HG02678 (cell line): ENCODE measurements at regions not wholly inside any gene's neighbourhood (a gene's known extent, or its start where the extent isn't known, plus 50 kb on each side); places are given as distances from the start of the nearest gene placed in this dataset.

Source experiments
- ATAC-seq: cut with Tn5 transposase; IDR thresholded peaks from one replicate; pipeline ENCODE4 v1.9.1; 2021; ENCODE audit warnings: mild to moderate bottlenecking, moderate library complexity; ENCODE audit not compliant: unreplicated experiment

DNA sequence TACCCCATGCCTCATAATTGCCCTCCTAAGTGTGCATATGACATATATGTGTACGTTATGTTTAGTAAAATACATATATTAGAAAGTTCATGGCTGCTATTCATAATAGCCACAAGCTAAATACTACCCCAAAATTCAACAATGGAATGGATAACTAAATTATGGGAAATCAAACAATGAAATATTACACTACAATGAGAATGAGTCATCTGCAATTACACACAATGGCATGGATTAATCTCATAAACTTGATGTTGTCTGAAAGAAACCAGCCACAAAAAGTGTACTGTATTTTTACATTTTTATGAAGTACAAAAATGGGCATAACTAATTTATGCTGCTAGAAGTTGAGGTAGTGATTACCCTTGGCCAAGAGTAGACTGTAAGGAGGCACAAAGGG, 477.0 kb downstream of the HAO1 start:
- no peak for ATAC-seq

DNA sequence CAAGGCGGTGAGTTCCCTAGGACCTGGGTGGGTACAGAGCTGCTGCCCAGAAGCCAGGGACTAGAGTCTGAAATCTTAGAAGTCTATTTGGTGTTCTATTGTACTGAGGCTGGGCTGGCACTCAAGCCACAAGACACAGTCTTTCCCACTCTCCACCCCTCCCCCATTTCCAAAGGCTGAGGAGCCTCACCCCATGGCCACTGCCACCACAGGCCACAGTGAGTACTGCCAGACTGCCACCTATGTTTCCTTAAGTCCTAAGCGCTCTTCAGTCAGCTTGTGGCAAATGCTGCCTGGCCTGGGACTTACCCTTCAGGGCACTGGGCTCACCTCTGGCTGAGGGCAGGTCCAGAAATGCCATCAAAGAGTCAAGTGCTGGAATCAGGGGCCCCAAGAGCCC, 469.3 kb downstream of the HAO1 start:
- no peak for ATAC-seq

DNA sequence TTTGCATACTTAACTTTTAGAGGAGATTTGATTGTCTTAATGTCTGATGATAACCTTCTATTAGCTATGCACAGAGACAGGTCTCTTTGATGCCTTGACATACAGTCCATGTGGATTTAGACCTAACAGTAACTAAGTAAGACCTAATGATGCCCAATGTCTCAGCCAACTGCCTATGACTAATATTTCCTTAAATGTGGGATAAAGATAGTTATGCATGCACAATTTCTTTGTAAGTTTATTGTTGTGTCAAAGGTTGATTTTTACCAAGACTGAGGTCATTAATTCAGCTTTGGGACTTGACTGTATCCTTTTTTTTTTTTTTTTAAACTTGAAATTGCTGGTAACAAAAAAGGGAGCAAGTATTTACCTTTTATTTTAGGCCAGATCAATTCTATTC, 450.0 kb downstream of the HAO1 start:
- no peak for ATAC-seq

DNA sequence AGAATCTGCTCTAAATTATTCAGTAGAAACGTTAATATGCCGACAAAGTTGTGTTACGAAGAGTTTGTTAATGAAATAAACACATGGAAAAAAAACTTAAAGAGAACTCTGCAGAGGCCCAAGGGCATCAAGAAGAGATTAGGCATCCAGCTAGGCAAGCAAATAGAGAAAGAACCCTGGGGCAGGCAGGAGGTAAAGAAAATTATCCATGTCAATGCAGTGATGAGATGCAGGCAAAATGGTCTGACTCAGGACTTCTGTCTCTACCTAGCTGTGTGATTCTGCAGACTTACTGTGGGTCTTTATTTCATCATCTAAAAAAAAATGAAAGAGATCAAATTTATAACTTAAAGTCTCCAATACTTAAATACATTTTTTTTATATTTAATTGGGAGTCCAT, 448.0 kb downstream of the HAO1 start:
- no peak for ATAC-seq

DNA sequence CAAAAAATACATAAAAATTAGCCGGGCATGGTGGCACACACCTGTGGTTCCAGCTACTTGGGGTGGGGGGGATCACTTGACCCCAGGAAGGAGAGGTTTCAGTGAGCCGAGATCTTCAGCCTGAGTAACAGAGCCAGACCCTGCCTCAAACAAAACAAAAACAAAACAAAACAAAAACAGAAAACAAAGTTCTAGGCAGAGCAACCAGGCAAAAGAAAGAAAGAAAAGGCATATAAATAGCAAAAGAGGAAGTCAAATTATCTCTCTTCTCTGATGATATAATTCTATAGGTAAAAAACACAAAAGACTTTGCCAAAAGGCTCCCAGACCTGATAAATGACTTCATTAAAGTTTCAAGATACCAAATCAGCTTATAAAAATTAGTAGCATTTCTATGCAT, 446.9 kb downstream of the HAO1 start:
- no peak for ATAC-seq

DNA sequence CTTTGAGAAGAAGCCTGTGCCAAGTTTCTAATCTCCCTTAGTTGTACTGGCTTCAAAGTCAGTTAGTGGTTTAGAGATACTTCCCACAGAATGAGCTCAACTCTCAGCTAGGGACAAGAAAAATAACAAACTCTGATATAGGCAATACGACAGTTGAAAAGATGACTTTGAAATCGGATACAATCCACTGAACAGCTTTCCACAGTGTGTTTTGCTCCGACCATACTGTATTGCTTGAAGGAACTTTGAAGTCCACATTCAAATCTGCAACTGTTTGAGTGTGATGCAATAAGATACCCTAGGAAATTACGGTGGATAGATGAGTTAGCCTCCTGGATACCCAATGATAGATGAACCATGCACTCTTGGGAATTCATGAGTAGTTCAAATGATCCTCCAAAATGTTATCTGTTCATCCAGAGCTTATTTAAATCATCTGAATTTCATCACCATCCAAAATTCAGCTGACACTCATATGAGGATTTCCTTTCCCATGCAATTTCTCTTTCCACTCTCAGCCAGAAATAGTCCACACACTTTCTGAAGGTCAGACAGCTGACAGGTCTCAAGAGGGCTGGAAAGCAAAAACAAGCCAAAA, 443.8 kb downstream of the HAO1 start:
- ATAC-seq, result no peak

DNA sequence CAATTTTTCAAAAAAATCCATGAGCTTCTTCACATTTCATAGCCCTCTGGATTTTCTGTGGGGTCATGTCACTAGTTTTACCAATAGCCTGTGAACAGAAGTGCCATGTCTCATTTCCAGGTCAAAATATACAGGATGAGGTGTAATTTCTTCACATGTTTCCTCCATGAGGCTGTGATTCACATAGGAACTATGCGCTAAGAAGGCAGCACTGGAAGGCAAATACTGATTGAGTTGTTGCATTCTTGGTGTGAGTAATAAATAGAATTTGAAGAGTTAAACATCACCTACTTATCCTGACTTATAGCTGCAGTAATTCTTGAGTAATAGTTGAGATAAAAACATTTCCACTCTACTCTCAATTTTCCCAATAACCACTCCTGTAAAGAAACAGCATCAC, 442.3 kb downstream of the HAO1 start:
- ATAC-seq, result no peak

DNA sequence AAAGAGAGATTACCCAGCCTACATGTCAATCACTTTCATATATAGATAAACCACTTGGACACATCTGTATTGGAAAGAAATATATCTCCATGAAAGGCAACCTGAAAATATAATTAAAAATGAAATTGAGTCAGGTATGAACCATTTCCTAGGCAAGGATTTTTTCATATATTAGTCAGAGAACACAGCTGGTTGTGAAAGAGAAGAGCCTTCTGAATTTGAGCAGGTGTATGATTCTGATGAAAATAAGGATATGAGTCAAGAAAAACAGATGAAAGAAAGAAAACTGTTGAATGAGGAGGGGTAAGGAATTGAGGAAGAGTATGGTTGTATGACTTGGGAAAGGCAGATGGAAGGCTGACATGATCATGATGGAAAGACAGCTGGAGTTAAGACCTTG, 441.1 kb downstream of the HAO1 start:
- no peak for ATAC-seq

DNA sequence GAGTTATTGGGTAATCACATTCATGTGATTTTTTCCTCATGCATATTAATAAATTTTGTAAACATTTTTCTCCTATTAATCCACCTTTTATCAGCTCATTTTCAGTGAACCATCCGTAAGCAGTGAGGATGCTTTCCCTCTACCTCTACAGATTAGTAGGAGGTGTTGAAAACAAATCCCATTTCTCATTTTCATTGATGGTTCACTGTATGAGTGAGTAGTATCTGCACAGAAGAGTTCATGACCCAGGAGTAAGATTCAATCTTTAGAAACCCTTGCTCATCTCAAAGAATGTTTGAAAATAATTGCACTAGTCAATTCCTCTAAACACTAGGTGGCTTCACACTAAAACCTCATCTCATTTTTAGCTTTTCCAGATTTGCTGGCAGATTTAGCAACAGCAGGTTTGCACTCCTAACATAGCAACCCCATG, 440.0 kb downstream of the HAO1 start:
- no peak for ATAC-seq

DNA sequence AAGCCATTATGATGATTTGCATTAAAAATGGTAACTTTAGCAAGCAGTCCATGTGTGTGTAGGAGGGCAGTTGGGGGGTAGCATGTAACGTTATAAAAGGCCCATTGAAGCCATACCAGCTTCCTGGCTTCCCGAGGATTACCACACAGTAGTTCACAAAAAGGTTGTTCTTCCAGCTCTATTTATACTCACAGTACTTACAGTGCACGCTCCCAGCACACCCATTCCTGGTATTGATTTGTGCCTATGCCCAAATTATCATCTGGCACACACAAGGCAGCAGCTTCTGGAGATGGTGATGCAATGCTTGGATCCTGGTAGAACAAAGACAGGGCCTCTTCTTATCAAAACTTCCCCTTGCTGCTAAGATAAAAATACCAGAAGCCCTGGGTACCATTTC, 436.8 kb downstream of the HAO1 start:
- no peak for ATAC-seq

DNA sequence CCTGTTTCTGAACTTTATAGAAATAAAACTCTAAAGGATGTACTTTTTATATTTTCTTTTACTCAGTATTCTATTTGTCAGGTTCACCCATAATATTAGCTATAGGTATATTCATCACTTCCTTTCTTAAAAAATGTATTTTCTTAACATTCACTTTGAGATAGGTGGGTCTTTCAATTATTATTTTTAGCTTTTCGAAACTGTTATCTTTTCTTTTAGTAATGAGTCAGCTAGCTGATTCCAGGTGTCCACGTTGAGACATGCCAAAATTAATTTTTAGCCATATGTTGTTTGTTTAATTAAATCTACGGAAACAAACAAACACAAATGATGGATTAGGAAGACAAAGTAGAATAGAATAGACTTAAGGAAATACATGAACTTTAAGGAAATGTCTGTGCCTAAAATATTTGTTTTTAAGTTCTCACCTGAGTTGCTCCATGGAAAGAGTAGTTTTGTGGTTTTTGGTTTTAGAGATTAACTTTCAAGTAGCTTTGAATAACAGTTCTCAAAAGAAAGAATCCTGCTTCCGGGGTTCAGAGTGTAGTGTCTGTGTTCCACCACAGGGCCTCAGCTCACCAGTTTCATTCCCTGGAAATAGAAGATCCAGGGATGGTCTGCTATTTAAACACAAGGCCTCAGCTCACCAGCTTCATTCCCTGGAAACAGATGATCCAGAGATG, 435.0 kb downstream of the HAO1 start:
- peak; percentile 50 for ATAC-seq

DNA sequence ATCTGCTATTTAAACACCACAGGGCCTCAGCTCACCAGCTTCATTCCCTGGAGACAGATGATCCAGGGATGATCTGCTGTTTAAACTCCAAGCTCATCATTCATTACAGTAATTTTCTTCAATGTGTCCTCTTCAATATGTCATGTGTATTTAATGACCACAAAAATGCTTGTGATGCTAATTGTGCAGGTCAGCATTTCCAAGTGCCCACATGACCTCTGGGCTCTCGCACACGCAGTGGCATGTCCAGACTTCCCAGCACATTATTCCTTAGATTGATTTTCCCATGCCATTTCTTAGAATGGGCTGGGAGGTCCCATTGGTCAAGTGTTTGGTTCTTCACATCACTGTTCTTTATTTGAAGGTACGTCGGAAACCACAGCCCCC, 434.4 kb downstream of the HAO1 start:
- ATAC-seq, result no peak

DNA sequence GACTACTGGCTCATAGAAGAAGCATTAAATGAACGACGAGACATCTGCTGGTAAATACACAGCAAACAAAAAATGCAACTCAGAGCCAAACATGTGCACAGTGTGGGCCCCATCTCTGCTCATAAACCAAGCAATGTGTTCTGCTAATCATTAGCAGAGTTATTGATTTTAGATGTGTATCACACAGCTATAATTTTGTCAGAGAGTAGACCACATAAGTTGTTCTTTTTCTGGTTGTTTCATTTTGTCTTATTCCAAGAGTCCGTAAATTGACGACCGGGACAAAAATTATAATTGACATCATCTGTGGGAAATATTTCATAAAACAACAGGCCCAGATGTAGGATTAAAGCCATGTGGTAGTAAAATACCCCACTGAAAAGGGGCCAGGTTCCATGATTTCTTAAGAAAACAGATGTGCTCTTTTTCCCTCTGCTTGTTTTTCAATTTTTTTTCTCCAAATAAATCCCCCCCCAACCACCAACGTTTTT, 423.6 kb downstream of the HAO1 start:
- ATAC-seq, result no peak

DNA sequence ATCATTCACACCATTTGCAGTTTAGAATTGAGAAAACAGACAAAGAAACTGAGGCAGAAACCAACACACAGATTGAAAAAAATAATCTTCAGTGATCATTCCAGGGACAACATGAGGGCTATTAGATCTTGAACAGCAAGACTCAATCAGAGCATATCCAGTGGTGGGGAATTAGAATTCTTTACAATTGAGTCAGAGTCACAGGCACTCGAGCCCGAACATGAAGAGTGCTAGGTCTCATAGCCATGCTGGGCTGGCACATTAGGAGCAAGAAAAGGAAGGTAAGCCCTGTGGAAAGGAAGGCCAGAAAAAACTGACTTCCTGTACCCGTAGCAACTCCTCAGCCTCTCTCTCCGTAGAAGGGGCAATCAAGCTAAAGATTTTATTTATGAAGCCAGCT, 419.9 kb downstream of the HAO1 start:
- ATAC-seq, result no peak

DNA sequence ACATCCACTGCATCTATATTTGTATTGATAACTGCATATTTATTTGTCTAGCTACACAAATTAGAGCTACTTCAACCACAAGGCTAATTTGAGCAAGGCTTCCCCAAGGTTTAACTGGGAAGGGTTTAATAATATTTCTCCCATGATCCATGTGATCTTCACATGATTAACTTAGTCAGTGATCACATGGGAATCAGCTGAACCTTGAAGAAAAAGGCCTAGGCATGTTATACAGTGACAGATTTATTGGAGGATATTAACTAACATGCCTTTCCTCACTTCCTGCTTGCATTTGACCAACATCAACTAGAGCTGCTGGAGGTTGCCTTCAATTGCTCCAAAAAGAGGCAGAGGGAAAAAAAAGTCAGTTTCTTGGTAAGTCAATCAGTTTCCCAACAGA, 417.0 kb downstream of the HAO1 start:
- ATAC-seq, result no peak

DNA sequence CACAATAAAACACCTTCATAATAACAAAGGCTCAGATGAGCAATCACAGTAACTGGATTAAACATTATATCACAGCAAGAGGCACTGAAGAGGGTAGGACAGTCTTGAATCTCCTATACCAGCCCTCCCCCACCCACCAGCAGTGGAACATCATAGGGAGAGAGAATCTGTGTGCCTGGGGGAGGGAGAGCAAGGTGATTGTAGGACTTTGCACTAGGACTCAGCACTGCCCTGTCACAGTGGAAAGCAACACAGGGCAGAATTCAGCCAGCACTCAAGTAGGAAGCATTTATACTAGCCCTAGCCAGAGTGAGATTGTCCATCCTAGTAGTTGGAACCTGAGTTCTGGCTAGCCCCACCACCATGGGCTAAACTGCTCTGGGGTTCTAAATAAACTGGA, 400.2 kb downstream of the HAO1 start:
- no peak for ATAC-seq

DNA sequence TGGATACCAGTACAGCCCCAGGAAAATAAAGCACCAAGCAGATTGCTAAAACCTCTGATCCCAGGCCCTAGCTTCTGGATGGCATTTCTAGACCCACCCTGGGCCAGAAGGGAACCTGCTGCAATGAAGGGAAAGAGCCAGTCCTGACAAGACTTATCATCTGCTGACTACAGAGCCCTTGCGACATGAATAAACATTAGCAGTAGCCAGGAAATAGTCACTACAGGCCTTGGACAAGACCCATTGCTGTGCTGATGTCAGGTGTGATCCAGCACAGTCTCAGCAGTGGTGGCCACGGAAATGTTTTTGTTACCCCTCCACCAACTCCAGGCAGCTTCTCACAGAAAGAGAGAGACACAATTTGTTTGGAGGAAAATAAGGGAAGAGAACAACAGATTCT, 399.3 kb downstream of the HAO1 start:
- ATAC-seq, result no peak

DNA sequence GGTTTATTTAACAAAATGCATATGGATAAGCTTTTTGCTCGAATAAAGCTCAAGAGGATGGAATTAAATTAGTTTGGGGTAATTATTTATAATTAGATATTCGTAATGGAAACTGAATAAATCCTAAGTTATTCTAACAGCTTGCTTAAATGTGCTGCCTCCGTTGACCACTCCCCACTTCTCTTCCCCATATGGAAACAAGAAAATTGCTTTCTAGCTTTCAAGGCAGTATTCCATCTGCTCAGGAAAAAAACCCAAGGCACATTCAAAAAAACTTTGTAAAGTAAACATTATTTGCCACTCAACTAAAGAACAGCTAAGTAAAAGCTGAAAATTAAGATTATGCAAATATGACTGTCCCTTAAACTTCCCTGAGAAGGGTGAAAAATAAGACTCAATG, 369.2 kb downstream of the HAO1 start:
- ATAC-seq, result no peak

DNA sequence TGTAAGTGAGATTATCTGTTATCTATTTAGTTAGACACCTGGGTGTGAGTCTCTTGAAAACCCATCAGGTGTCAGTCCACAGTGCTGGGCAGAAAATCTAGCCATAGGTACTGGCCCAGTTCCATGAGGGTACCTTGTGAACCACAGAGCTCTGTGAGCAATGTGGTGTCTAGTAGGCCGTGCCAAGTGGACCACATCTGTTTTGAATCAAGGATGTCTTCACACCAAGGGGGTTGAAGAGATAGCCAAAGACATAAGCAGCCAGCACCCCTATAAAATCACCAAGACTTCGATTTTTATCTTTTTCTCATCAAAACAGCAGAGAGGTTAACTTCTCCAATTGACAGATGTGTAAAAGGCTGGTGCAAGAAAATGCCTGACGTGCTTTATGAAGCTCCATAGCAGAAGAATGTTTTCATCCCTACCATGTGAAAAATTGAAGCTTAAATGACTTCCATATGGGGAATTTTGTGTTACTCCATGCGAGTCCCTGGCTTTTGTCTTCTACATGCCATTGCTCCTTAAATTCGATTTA, 368.7 kb downstream of the HAO1 start:
- no peak for ATAC-seq

DNA sequence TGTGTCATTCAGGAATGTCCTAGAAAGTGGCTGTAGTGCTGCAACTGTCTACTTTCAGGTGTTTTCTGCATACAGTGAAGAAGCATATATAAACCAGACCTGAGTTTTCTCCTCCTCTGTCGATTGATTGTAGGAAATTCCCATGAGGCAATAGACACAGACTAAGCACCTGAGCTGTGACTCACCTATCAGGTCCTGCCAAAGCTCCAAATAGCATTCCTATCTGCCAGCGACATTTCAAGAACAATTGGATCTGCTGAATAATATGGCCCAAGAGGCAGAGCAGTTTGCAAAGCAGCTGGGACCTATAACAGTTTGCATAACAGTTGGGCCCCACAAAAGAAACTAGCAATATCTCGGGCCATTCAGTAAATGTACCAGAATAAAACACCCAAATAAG, 360.4 kb downstream of the HAO1 start:
- ATAC-seq, result no peak

DNA sequence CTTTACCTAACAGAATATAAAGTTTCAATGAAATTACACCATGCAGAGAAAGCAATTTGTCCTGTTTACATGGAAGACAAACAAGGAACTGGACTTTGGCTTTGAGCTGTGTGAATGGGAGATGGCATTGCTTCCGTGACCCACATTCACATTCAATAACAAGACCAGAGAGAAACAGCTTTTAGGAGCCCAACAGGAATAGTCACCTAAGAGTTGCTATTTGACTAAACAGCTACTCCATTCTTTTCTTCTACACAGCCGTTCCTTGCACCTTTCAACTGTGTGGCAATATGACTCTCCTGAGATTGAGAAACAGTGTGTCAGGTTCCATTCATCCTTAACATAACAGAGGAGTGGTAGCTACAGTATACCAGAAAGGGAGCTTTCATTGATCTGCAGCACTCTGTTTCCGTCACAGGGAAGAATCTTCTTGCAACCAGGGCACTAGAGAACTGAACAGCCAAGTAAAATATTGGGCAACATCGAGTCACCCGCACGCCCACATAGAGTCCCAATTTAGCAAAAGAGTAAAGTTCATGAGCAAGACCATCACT, 355.1 kb downstream of the HAO1 start:
- no peak for ATAC-seq

DNA sequence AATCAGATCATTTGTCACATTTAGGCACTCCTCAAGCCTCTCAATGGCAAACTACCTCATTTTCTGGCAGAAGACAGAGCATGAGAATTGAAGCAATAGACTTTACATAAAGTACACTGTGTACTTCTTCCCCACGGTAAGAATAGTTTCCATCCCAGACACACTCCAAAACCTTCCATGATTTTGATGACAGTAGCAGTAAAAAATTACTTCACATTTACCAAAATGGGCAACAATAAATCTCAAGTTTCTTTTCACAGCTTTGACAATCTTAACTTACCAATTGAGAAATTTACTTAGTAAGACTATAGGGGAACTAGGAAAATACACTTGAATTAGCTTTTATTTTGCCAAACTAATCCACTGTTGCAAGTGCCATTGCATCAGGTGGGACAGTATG, 353.8 kb downstream of the HAO1 start:
- no peak for ATAC-seq
